ENCODE measurements at regions not wholly inside any gene's neighbourhood (a gene's known extent, or its start where the extent isn't known, plus 50 kb on each side); places are given as distances from the start of the nearest gene placed in this dataset.

DNA sequence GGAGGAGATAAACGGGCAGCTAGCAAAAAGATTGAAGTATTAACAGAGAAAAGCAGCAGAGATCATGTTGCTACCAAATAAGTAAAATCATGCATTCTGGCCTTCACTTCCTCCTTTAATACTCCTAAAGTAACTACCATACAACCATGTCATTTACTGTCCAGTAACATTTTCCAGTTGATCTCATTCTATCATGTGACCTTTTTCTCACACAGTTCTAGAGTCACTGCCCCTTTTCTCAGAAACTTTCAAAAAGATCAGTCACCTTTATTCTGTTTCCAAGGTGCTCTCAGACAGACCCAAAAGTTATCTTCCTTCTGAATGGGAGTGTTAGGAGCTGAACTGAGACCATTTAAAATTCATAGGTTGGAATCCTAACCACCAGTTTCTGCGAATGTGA, 984.4 kb downstream of the FAM181B start:
- no peaks in the 10 kb centered on the region for H3K27me3 ChIP-seq
- no peak overlapping the region for H3K4me2 ChIP-seq
- no peaks in the 10 kb centered on the region for H4K20me1 ChIP-seq
- no peak overlapping the region for H3K4me3 ChIP-seq
- TF ChIP-seq Cebpa-rat (IDR thresholded peaks at IDR 0.05): no peak
- H3K27ac ChIP-seq: no peak overlapping the region
- H3K9me3 ChIP-seq (replicated peaks in 1 of 11): peaks cover 0 to 5% (median 4%) of the 10 kb centered on the region in 11 experiments; a peak in 8 of 22 replicates
- H3K36me3 ChIP-seq: no peaks in the 10 kb centered on the region
- H3K9ac ChIP-seq: no peak overlapping the region
- no peaks in the 10 kb centered on the region for H3K4me1 ChIP-seq

DNA sequence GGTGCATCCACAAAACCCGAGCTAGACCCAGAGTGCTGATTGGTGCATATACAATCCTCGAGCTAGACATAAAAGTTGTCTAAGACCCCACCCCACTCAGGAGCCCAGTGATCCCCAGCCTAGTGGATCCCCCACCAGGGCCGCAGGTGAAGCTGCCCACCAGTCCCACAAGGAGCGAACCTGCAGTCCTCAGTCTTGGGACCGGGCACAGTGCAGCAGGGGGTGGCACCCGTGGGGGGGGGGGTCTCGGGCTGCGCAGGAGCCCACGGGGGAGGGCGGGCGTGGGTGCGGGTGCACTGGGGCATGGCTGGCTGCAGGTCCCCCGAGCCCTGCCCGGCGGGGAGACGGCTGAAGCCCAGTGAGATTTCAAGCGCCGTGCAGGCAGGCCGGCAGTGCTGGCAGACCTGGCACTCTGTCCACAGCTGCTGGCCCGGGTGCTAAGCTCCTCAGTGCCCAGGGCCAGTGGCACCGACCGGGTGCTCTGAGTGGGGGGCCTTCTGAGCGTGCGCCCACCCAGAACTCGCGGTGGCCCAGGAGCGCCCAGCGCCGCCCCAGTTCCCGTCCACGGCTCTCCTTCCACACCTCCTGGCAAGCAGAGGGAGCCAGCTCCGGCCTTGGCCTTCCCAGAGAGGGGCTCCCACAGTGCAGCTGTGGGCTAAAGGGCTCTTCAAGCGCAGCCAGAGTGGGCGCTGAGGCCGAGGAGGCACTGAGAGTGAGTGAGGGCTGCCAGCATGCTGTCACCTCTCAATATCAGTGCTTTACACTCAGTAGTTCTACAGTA, 989.1 kb downstream of the FAM181B start:
- Histone ChIP-seq H3K4me1 (no peaks in the 10 kb centered on the region), H4K20me1 (no peaks in the 10 kb centered on the region), H3K9ac (no peak overlapping the region), H3K4me2 (no peak overlapping the region), H3K4me3 (no peak overlapping the region), H3K27ac (no peak overlapping the region), H3K27me3 (no peaks in the 10 kb centered on the region), H3K9me3 (replicated peaks in 1 of 11) (peaks cover 0 to 8% (median 4%) of the 10 kb centered on the region in 11 experiments; a peak in 8 of 22 replicates), H3K36me3 (no peaks in the 10 kb centered on the region)
- no peak for TF ChIP-seq Cebpa-rat (IDR thresholded peaks at IDR 0.05)

DNA sequence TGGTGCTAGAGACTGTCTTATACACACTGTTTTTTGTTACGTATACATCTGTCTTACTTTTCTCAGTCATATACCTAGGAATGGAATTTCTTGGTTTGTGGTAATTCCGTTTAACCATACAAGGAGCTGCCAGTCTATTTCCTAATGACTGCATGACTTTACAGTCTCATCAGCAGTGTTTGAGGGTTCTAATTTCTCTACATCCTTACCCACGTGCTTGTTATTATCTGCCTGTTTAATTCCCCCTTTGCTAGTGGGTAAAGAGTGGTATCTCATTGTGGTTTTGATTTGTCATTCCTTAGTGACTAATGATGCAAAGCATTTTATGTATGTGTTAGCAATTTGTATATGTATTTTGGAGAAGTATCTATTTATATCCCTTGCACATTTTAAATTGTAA, 1008.0 kb downstream of the FAM181B start:
- TF ChIP-seq Cebpa-rat (IDR thresholded peaks at IDR 0.05): no peak
- H3K27me3 ChIP-seq: peaks cover 0 to 16% (median 0%) of the 10 kb centered on the region in 11 experiments; a peak in 3 of 22 replicates
- no peak overlapping the region for H3K9ac ChIP-seq
- H3K9me3 ChIP-seq (replicated peaks in 1 of 11): peaks cover 14 to 34% (median 15%) of the 10 kb centered on the region in 11 experiments
- H3K4me3 ChIP-seq: no peak overlapping the region
- H3K36me3 ChIP-seq: peaks cover 0 to 2% (median 0%) of the 10 kb centered on the region in 11 experiments; a peak in 1 of 22 replicates
- peak overlapping the region in 2 of 11 experiments; percentile 10 to 44; a peak in 2 of 22 replicates for H3K4me2 ChIP-seq
- peaks cover 0 to 9% (median 0%) of the 10 kb centered on the region in 10 experiments; a peak in 2 of 20 replicates for H3K4me1 ChIP-seq
- H4K20me1 ChIP-seq: no peaks in the 10 kb centered on the region
- peak overlapping the region in 2 of 11 experiments; percentile 4 to 32; a peak in 1 of 22 replicates for H3K27ac ChIP-seq

DNA sequence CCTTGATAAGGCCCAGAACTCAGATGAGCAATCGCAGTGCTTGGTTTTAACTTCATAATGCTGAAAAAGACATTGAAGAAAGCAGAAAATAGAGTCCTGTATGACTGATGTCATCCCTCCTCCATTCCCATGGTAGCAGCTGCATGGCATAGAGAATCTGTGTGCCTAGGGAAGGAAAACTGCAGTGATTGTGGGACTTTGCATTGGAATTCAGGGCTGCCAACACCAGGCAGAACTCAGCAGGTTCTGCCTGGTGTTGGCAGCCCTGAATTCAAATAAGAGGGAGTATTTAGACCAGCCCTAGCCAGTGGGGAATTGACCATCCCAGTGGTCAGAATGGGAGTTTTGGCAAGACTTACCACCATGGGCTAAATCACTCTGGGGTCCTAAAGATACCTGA, 1016.0 kb downstream of the FAM181B start:
- no peak overlapping the region for H3K9ac ChIP-seq

DNA sequence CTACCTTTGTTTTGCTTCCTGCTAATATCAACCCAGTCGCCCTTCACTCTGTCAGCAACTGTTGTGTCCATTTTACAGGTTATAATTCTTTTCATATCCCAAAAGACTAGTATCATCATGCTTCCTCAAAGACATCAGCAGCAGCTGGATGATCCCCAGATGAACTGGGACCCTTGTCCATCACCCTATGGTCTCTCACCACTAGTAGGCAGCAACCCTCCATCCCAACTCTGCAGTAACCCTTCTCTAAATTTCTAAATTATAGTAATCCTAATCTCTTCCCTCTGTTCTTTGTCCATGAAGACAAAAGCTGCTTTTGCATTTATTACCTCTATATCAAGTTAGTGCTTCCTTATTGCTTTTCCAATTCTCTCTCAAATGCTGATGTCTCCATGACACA, 1025.8 kb downstream of the FAM181B start:
- no peak for TF ChIP-seq Cebpa-rat (IDR thresholded peaks at IDR 0.05)

More for the DNA sequence above, 1016.0 kb downstream of the FAM181B start:
- no peak overlapping the region for H3K27ac ChIP-seq
- H3K9me3 ChIP-seq (replicated peaks in 1 of 11): peaks cover 0 to 14% (median 0%) of the 10 kb centered on the region in 11 experiments; a peak in 4 of 22 replicates
- H3K4me3 ChIP-seq: no peak overlapping the region
- peaks cover 0 to 25% (median 0%) of the 10 kb centered on the region in 11 experiments; a peak in 2 of 22 replicates for H3K27me3 ChIP-seq
- TF ChIP-seq Cebpa-rat (IDR thresholded peaks at IDR 0.05): no peak
- H3K4me2 ChIP-seq: no peak overlapping the region
- H3K4me1 ChIP-seq: no peaks in the 10 kb centered on the region
- H4K20me1 ChIP-seq: no peaks in the 10 kb centered on the region
- H3K36me3 ChIP-seq: no peaks in the 10 kb centered on the region

DNA sequence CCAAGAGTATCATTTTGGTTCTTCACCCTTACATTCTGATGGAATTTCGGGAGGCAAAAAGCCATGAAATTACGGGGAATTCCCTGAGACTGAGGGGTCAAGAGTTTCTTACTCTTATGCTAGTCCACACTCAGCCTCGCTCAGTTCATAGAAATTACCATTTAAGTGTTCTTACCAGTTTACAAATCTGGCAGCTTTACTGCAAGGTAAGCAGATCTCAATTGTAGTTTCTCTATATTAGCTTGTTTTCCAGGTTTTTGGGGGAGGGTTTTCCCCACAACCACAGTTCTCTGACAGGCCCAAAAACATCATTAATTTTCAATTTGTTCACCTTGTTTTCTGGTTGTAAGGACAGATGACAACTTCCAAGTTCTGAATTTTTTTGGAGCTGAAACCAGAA, 1028.4 kb downstream of the FAM181B start:
- H3K36me3 ChIP-seq: no peaks in the 10 kb centered on the region
- H3K4me2 ChIP-seq: no peak overlapping the region
- H3K27ac ChIP-seq: no peak overlapping the region
- H3K9ac ChIP-seq: no peak overlapping the region
- H3K9me3 ChIP-seq (replicated peaks in 1 of 11): peaks cover 0 to 28% (median 11%) of the 10 kb centered on the region in 11 experiments; a peak in 13 of 22 replicates
- TF ChIP-seq Cebpa-rat (IDR thresholded peaks at IDR 0.05): no peak
- H3K27me3 ChIP-seq: no peaks in the 10 kb centered on the region
- no peak overlapping the region for H3K4me3 ChIP-seq
- no peaks in the 10 kb centered on the region for H3K4me1 ChIP-seq
- H4K20me1 ChIP-seq: no peaks in the 10 kb centered on the region

More for the DNA sequence above, 1025.8 kb downstream of the FAM181B start:
- Histone ChIP-seq H3K27ac (no peak overlapping the region), H3K4me2 (no peak overlapping the region), H3K27me3 (no peaks in the 10 kb centered on the region), H3K4me1 (no peaks in the 10 kb centered on the region), H3K9me3 (replicated peaks in 1 of 11) (peaks cover 0 to 2% (median 0%) of the 10 kb centered on the region in 11 experiments; a peak in 4 of 22 replicates), H3K4me3 (no peak overlapping the region), H3K9ac (no peak overlapping the region), H4K20me1 (no peaks in the 10 kb centered on the region), H3K36me3 (no peaks in the 10 kb centered on the region)

DNA sequence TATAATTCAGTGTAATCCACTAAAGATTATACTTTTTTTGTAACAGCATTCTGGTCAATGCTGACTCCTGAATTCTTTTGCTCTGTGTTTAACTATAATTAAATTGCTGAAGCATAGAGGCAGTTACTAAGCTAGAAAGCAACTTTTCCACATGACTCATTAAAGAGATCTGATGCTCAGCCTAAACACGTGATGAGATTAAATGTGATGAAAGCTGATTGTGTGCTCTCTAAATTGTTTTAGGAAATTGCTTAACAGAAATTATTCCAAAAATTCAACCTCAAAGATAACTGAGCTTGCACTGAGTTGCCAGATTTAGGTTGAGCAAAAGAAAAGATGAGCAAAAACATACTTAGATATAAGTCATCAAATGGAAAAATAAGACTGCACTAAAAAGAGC, 1033.6 kb downstream of the FAM181B start:
- Histone ChIP-seq H3K9ac (no peak overlapping the region), H3K9me3 (replicated peaks in 1 of 11) (peaks cover 5 to 76% (median 21%) of the 10 kb centered on the region in 11 experiments; a peak in 17 of 22 replicates), H3K4me3 (no peak overlapping the region), H3K27me3 (no peaks in the 10 kb centered on the region), H3K4me1 (no peaks in the 10 kb centered on the region), H3K36me3 (no peaks in the 10 kb centered on the region), H3K4me2 (no peak overlapping the region), H3K27ac (no peak overlapping the region), H4K20me1 (no peaks in the 10 kb centered on the region)
- TF ChIP-seq Cebpa-rat (IDR thresholded peaks at IDR 0.05): no peak

DNA sequence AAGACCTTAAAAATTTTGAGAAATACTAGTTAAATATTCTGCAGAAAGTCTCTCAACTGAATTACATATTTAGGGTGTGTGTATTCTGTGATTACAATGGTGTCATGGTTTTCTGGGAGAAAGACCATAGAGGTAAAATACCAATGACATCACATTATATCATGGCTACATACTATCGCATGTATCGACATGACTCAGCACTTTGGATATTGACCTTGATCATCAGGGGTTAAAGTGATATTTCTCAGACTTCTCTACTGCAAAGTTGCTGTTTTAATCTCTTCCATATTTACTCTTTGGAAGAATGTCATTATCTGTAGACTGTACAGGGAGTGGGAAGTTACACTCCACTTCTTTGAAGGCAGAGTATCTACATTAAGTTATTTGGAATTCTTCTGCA, 1046.6 kb downstream of the FAM181B start:
- Histone ChIP-seq H3K27me3 (no peaks in the 10 kb centered on the region), H3K36me3 (no peaks in the 10 kb centered on the region), H3K27ac (no peak overlapping the region), H3K4me1 (no peaks in the 10 kb centered on the region), H3K9ac (no peak overlapping the region), H3K4me3 (no peak overlapping the region), H4K20me1 (no peaks in the 10 kb centered on the region), H3K9me3 (replicated peaks in 1 of 11) (no peaks in the 10 kb centered on the region), H3K4me2 (no peak overlapping the region)
- no peak for TF ChIP-seq Cebpa-rat (IDR thresholded peaks at IDR 0.05)

DNA sequence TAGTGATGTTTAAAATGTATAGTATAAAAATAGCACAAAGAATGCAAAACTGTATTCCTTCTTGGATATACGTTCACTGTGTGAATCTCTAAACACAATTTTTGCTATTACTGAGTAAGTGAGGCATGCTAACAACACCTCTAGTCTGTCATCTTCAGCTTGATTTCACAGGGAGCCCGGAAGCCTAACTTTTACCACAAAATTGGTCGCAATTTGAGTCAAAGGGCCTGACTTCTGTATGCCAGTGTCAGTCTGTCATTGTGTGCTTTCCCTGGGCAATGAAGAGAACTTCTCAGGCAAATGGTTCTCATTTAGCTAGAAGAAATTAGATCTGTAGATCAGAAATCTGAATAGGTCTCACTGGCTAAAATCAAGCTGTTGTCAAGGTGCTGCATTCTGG, 1059.5 kb downstream of the FAM181B start:
- H3K27ac ChIP-seq: no peak overlapping the region
- H3K36me3 ChIP-seq: no peaks in the 10 kb centered on the region
- no peaks in the 10 kb centered on the region for H3K27me3 ChIP-seq
- H3K9ac ChIP-seq: no peak overlapping the region
- no peaks in the 10 kb centered on the region for H3K9me3 ChIP-seq (replicated peaks in 1 of 11)
- no peaks in the 10 kb centered on the region for H4K20me1 ChIP-seq
- TF ChIP-seq Cebpa-rat (IDR thresholded peaks at IDR 0.05): no peak
- no peaks in the 10 kb centered on the region for H3K4me1 ChIP-seq
- no peak overlapping the region for H3K4me2 ChIP-seq
- no peak overlapping the region for H3K4me3 ChIP-seq

DNA sequence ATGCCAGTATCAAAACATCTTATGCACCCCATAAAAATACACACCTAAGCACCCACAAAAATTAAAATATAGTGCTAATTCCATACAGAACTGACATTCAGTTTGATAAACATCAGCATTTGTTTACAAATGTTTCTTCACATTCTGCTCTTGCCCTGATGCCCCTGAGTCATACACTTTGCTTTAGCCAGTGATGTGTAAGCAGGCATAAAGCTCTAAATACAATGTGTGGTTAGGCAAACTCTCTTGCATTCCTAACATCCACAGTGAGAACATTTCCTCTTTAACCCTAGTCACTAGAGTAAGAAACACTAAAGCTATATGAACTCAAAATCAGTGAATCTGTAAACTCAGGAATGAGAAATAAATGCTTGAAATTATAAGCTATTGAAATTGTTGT, 1060.7 kb downstream of the FAM181B start:
- Histone ChIP-seq H3K27me3 (no peaks in the 10 kb centered on the region), H4K20me1 (no peaks in the 10 kb centered on the region)

More for the DNA sequence above, 1060.7 kb downstream of the FAM181B start:
- H3K9me3 ChIP-seq (replicated peaks in 1 of 11): no peaks in the 10 kb centered on the region
- no peak overlapping the region for H3K4me3 ChIP-seq
- H3K27ac ChIP-seq: no peak overlapping the region
- no peaks in the 10 kb centered on the region for H3K36me3 ChIP-seq
- no peak for TF ChIP-seq Cebpa-rat (IDR thresholded peaks at IDR 0.05)
- no peak overlapping the region for H3K9ac ChIP-seq
- no peaks in the 10 kb centered on the region for H3K4me1 ChIP-seq
- H3K4me2 ChIP-seq: no peak overlapping the region

Data from BLaER1 treated with 17β-estradiol and CSF1 and Interleukin-3, amounts not matched to agents 10 nM and 100 nM (cell line).